ENCODE measurements at regions not wholly inside any gene's neighbourhood (a gene's known extent, or its start where the extent isn't known, plus 50 kb on each side); places are given as distances from the start of the nearest gene placed in this dataset.
"Not testable (repeated sequence)": the region's sequence is repeated elsewhere in the genome, so short reads cannot be mapped to it uniquely, and the experiment has no call there.

- in situ Hi-C loops (cut with HindIII; ENCODE audit: low pct_unique_long_range_greater_than_20kb, low sequenced_read_pairs): no loop called here
- DNase-seq (ENCODE audit: low read depth): no peak
Observed at GRCh38 chr12:83996671-83997070, 915.9 kb downstream of the SLC6A15 start.

GRCh38 chr12:83985084-83985483 is 927.5 kb downstream of the SLC6A15 start:
- in situ Hi-C loops (cut with HindIII; ENCODE audit: low pct_unique_long_range_greater_than_20kb, low sequenced_read_pairs): no loop called here
- DNase-seq (ENCODE audit: low read depth): no peak

- DNase-seq (ENCODE audit: low read depth): no peak
- in situ Hi-C loops (cut with HindIII; ENCODE audit: low pct_unique_long_range_greater_than_20kb, low sequenced_read_pairs): no loop called here
Observed at GRCh38 chr12:83980398-83980797, 932.2 kb downstream of the SLC6A15 start.

DNA sequence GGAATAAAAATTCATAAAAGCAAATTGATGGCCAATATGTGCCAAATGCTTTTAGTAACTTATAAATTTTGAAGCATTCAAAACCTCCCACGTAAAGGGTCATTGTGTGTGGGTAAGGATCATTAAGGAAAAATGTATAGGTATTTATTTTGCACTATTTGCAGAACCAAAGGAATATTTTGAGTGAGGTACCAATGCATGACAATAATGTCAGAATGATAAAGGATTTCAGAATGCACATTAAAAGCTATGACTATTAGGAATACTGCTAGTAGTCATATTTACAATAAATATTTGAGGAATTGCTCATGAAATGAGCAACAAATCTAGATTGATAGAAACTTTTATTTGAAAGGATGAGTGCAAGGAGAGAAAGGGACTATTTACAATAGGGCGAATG is 932.8 kb downstream of the SLC6A15 start:
- in situ Hi-C loops (cut with HindIII; ENCODE audit: low pct_unique_long_range_greater_than_20kb, low sequenced_read_pairs): no loop called here
- DNase-seq (ENCODE audit: low read depth): no peak

DNA sequence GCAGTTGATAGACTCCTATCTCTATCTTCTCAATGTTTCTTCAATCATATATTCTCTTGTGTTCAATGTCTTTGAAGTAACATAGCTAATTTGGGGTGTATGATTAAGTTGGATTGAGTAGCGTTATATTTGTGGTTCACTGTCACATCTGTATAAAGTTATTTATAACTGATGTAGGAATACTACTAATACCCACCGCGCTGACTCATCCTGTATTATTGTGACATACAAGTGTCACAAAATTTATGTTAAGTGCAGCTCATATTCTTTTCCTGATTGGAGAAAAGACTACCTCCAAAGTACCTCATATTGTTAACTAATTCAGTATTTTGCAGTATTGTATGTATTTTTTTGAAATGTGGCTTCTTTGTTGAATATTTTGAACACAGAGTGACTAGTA is 940.8 kb downstream of the SLC6A15 start:
- in situ Hi-C loops (cut with HindIII; ENCODE audit: low pct_unique_long_range_greater_than_20kb, low sequenced_read_pairs): no loop called here
- DNase-seq (ENCODE audit: low read depth): no peak

- in situ Hi-C loops (cut with HindIII; ENCODE audit: low pct_unique_long_range_greater_than_20kb, low sequenced_read_pairs): no loop called here
- no peak for DNase-seq (ENCODE audit: low read depth)
Observed at GRCh38 chr12:83960767-83961166, 951.8 kb downstream of the SLC6A15 start.

- no peak for DNase-seq (ENCODE audit: low read depth)
- in situ Hi-C loops (cut with HindIII; ENCODE audit: low pct_unique_long_range_greater_than_20kb, low sequenced_read_pairs): no loop called here
Observed at GRCh38 chr12:83958997-83959396, 953.6 kb downstream of the SLC6A15 start.

- in situ Hi-C loops (cut with HindIII; ENCODE audit: low pct_unique_long_range_greater_than_20kb, low sequenced_read_pairs): no loop called here
- no peak for DNase-seq (ENCODE audit: low read depth)
Observed at GRCh38 chr12:83954956-83955601, 957.5 kb downstream of the SLC6A15 start.

DNA sequence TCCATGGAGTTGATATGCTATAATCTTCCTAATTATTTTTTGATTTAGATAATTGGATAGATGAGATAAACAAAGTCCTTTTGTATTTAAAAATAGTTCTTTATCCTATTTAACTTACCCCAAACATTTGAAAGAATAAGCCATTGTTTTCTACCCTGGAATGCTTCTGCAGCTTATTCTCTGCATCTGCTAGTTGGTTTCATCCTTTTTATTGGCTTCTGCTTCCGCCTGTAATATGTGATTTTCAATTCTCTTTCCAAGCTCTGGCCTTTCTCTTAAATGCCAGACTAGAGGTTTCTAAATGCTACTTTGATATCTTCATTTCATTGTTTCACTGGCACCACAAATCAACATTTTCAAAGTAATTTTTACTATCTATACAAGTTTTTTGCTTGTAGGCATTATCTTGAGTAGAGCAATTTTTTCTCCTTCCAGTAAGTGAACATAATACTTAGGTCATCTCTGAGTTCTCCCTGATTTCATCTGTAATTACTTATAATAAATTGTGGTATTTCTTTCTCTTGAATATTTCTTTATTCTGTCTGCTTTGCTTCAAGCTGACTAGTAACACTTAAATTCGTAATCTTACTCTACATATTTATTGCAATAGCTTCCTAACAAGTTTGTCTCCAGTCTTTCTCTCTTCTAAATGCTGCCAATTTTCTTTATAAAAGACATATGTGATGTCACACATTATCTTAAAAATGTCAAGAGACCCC is 958.4 kb downstream of the SLC6A15 start:
- in situ Hi-C loops (cut with HindIII; ENCODE audit: low pct_unique_long_range_greater_than_20kb, low sequenced_read_pairs): no loop called here

DNA sequence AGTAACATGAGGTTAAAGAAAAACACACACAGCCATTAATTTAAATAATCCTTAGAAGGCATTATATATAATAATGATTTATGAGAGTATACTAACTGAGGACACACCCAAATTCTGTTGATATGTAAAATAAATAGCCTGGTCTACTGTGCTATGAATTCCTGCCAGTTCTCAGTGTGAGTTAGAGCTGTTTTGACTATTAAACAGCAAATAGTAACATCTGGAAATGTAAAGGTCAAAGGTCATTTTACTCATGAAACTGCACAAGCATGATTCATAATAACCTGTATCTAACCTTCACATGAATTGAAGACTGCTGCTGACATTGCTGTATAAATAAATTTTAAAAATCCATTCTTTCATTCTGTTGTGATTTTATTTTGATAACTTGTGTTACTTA is 966.7 kb downstream of the SLC6A15 start:
- DNase-seq (ENCODE audit: low read depth): no peak
- in situ Hi-C loops (cut with HindIII; ENCODE audit: low pct_unique_long_range_greater_than_20kb, low sequenced_read_pairs): no loop called here

More for the DNA sequence above, 958.4 kb downstream of the SLC6A15 start:
- DNase-seq (ENCODE audit: low read depth): no peak

- in situ Hi-C loops (cut with HindIII; ENCODE audit: low pct_unique_long_range_greater_than_20kb, low sequenced_read_pairs): no loop called here
- no peak for DNase-seq (ENCODE audit: low read depth)
Observed at GRCh38 chr12:83939718-83940117, 972.9 kb downstream of the SLC6A15 start.

DNA sequence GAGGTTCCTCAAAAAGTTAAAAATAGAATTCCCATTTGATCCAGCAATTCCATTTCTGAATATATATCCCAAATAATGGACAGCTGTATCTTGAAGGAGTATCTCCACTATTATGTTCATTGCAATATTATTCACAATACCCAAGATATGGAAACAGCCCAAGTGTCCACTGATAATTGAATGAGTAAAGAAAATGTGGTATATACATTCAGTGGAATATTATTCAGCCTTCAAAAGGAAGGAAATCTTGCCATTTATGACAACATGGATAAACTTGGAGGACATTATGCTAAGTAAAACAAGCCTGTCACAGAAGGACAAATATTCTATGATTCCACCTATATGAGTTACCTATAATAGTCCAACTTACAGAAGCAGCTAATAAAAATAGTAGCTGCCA is 979.0 kb downstream of the SLC6A15 start:
- DNase-seq (ENCODE audit: low read depth): no peak
- in situ Hi-C loops (cut with HindIII; ENCODE audit: low pct_unique_long_range_greater_than_20kb, low sequenced_read_pairs): no loop called here

- DNase-seq (ENCODE audit: low read depth): no peak
- in situ Hi-C loops (cut with HindIII; ENCODE audit: low pct_unique_long_range_greater_than_20kb, low sequenced_read_pairs): no loop called here
Observed at GRCh38 chr12:83932011-83932410, 980.6 kb downstream of the SLC6A15 start.

DNA sequence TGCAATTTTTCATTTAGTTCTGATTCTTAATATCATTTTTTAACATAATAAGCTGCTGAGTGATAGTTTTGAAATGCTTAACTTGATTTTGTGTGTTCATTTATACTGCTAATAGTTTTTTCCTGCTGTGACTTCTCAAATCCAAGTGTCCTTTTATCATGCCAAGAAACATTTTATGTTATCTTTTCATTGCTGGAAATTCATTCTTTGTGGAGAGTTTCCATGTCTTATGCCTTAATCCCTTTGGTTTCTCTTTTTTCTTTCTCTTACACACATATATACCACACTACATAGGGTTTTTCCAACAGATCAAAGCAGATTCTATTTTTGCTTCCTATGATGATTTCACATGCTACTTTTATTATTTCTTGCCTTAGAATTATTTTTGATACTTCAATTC is 981.1 kb downstream of the SLC6A15 start:
- no peak for DNase-seq (ENCODE audit: low read depth)
- in situ Hi-C loops (cut with HindIII; ENCODE audit: low pct_unique_long_range_greater_than_20kb, low sequenced_read_pairs): no loop called here

DNA sequence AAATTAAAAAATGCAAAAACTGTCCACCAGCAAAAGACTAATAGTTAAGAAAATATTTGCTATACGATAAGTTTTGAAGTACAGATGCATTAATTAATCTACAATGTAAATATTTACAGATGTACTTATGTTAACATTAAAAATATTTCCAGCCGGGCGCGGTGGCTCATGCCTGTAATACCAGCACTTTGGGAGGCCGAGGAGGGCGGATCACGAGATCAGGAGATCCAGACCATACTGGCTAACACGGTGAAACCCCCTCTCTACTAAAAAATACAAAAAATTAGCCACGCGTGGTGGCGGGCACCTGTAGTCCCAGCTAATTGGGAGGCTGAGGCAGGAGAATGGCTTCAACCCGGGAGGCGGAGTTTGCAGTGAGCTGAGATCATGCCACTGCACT is 982.8 kb downstream of the SLC6A15 start:
- DNase-seq (ENCODE audit: low read depth); in situ Hi-C loops (cut with HindIII; ENCODE audit: low pct_unique_long_range_greater_than_20kb, low sequenced_read_pairs): not testable (repeated sequence)

DNA sequence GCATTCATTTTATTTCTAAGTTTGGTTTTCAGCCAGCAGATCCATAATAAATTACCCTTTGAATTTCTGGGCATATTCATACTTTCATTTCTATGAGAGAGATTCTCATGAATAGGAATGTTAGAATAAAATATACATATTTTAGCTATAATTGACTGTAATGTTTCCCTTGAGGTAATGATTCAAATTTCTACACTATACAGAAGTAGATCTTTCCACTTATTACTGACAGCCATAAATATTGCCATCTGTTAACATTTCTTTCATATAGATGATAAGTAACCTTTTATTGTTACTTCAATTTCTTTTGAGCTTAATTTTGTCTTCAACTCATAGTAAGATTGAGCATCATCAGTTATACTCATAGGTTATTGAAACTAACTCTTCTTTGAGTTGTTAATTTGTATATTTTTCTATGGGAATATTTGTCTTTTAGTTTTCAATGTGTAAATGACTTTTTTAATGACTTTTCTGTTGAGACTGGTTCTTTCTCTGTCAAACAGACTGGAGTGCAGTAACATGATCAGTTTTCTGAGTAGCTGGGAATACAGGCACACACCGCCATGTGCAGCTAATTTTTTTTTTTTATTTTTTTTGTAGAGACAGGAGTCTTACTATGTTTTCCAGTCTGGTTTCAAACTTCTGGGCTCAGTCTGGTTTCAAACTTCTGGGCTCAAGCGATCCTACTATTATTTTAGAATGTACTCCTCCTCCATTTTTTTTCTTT is 991.6 kb downstream of the SLC6A15 start:
- in situ Hi-C loops (cut with HindIII; ENCODE audit: low pct_unique_long_range_greater_than_20kb, low sequenced_read_pairs): no loop called here
- DNase-seq (ENCODE audit: low read depth): no peak

DNA sequence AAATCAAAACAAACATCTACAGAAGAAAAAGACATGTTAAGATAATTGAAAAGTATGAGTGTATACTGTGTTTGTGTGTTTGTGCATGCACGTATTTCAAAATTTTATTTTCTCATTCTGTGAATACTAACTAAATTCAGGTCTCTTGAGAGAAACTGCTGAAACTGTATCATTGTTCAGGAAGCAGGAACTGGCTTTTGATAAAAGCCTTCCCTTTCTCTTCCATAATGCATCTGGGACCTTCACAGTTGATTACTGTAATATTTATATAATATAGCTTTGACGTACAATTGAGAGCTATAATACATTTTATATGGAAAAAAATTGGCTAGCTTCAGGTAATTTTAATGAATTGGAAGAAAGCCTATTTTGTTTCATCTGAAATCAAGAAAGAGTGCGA is 993.5 kb downstream of the SLC6A15 start:
- in situ Hi-C loops (cut with HindIII; ENCODE audit: low pct_unique_long_range_greater_than_20kb, low sequenced_read_pairs): no loop called here
- DNase-seq (ENCODE audit: low read depth): no peak

- in situ Hi-C loops (cut with HindIII; ENCODE audit: low pct_unique_long_range_greater_than_20kb, low sequenced_read_pairs): no loop called here
Observed at GRCh38 chr12:83904175-83904574, 1008.4 kb downstream of the SLC6A15 start.

DNA sequence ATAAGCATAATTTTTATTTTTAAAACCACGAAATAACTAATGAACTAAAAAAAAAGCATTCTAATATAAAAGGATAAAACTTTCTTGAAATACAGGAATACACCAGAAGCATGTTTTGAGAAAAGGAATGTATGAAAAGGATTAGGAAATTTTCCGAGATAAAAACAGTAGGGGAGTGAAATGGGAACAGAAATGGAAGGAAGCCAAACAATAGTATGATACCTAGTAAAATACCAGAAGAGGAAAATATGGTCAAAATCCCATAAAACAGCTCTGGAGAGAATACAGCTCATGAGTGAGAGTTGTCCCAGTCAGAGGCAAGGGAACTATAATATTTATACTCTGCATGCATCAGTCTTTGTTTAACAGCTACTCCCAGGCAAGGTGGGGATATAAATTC is 1016.2 kb downstream of the SLC6A15 start:
- in situ Hi-C loops (cut with HindIII; ENCODE audit: low pct_unique_long_range_greater_than_20kb, low sequenced_read_pairs): no loop called here
- DNase-seq (ENCODE audit: low read depth): no peak

More at GRCh38 chr12:83904175-83904574, 1008.4 kb downstream of the SLC6A15 start:
- DNase-seq (ENCODE audit: low read depth): no peak
